ENCODE measurements at regions not wholly inside any gene's neighbourhood (a gene's known extent, or its start where the extent isn't known, plus 50 kb on each side); places are given as distances from the start of the nearest gene placed in this dataset.

- DNase-seq = no peak
Measured at GRCh38 chr10:130430852-130431704, 294.9 kb downstream of the GLRX3 start.

- no peak for DNase-seq
Measured at GRCh38 chr10:130432271-130432670, 296.1 kb downstream of the GLRX3 start.

- DNase-seq = no peak
Measured at GRCh38 chr10:130432850-130433249, 296.7 kb downstream of the GLRX3 start.

DNA sequence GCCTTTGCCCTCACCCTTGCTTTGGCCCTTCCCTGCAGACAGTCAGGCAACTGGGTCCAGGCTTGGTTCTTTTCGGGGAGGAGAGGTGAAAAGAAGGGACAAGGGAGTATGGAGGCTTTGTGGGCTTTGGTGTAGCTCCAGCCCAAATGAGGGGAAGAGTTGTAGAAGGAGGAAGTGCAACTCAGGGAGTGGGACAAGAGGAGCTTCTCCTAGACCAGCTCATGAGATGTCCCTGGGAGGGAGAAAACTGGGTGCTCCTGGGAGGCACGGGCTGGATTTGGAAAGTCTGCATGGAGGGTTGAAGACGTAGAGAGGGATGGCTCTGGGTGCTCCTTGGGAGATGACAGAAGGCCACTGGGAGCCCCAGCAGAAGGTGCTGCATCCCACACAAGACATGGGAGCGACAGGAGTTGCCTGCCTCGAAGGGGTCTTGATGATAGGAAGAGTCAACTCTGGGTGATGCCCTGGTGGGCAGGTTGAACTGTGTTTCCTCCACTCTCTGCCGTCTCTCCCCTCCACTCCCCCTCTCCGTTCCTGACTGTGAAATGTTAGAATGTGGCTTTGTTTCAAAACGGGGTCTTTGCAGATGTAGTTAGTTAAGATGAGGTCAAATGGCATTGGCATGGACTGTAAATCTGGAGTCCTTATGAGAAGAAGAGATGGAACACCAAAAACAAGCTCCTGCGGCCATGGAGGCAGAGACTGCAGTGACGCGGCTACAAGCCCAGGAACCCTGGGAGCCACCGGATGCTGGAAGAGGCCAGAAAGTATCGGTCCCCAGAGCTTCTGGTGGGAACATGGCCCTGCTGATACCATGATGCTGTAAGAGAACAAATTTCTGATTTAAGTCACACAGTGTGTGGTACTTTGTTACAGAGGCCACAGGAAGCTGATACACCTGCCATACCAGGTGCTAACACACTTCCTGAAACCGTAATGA, 298.5 kb downstream of the GLRX3 start:
- DNase-seq = no peak

GRCh38 chr10:130435961-130436360, 299.8 kb downstream of the GLRX3 start:
- no peak for DNase-seq

DNA sequence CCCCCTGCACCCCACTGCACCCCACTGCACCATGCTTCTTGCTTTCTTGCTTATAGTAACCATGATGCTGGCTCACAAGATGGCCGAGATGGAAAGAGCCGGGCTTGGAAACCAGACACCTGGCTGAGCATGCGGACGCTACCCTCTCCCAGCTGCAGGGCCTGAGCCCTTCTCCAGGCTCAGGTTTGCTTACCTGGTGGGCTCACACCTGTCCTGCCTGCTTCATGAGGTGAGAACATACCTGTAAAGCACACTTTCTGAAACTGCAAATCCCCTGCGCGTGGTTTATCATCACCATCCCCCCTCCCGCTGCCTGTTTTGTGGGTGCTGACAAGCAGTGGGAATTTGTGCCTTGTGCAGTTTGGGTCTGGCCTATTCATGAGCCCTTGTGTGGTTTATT, 302.7 kb downstream of the GLRX3 start:
- no peak for DNase-seq

- DNase-seq = no peak
Measured at GRCh38 chr10:130439766-130440165, 303.6 kb downstream of the GLRX3 start.

DNA sequence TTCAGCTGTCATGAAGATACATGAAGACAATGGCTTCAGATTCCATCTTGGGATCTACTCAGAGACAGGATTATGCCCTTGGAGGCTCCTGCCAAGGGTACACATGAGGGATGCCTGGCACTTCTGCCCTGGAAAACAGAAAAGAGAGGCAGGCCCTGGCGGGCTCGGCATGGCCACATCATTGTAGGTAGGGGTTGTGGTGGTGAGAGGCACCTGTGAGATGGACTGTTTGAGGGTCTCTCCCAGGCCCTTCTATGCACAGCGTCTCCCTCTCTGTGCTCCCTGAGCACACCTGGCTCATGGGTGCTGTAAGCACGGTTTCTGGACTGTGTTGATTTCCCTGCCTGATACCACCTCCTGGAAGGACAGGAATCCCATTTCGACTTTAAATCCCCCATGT, 304.3 kb downstream of the GLRX3 start:
- no peak for DNase-seq

GRCh38 chr10:130440971-130441370, 304.8 kb downstream of the GLRX3 start:
- DNase-seq = no peak

DNA sequence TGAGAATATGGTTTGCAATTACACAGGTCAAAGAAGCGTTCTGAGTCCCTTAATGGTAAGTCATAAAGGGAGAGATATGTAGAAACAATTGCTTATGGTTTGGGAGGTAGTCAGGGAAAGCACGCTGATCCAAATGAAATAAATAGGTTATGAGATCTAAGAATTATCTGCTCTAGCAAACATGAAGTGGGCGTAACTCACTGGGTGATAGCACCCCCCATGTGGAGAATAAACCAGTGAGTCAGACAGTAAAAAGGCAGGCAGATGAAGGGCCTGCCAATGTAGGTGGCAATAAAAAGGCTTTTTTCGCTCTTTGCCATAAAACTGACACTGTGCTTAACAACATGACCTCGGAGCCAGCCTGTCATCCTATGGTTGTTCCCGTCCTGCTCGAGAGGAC, 306.9 kb downstream of the GLRX3 start:
- DNase-seq = no peak

DNA sequence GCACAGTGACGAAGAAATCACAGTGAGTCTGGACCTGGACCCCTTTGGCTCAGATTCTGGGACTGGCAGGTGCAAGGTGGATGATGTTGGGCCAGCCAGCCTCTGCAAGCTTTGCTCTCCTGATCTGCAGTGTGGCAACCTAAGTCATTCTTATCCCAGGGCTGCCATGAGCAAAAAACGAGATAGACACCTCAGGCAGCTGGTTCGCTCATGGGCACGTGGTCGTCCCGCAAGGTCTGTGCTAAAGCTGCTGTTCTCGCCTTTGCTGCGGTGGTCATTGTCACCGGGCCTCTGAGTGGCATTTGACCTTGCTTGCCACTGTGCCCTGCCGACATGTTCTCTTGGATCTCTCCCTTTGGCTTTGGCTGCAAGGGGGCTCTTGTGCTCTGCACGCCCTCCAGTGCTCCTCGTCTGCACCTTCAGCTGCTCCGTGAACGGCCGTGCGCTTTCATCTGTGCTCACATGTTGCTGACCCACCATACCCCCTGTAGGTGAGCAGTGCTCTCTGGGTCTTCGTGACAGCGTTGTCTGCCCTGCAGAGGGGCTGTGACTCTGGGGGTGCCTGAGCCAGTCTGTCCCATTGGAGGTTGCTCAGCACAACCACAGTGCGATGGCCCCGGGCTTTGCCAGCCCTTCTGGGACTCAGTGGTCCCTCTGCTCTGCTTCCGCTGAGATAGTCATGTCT, 317.0 kb downstream of the GLRX3 start:
- no peak for DNase-seq

GRCh38 chr10:130453721-130454542, 317.7 kb downstream of the GLRX3 start:
- DNase-seq = no peak

GRCh38 chr10:130454543-130455000, 318.4 kb downstream of the GLRX3 start:
- no peak for DNase-seq

DNA sequence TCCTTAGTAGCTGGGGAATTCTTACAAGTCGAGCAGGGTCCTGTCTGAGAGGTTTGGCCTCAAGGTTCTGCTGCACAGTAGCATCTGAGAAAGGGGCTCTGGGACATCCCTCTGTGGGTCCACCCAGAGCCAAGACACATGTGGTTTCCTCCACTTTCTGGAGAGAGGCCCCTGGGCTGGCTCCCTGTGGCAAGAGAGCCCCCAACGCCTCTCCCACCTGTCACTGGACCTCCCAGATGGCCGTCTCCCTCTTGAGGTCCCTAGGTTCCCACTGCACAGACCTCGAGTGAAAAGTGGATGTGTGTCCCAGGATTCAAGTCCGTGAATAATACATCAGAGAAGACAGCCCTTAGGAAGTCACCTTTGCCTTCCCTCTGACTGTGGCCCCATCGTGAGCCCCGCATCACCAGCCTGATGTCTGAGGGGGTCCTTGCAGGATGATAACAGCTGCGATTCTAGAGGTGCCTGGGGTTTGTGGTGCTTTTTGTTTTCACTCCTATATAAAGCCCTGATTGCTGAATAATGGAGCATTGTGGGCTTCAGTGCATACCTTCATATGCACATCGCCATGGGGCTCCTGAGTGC, 319.0 kb downstream of the GLRX3 start:
- no peak for DNase-seq

DNA sequence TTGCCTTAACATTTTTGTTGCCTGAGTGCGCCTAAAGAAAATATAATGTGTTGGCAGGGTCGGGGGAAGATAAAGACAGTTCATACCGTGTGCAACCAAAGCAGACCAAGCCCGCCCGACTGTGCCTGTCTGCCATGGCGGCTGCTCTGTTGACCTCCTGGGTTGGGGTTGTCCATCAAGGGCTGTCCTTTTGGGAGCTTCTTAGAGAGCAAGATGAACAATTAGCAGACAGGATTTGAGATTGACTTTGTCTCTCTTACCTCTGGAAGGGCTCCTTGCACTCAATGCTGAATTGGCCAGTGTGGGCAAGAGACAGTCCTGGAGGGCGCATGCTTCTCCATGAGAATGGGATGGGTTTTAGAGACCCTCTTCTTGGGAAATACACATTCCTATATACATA, 319.6 kb downstream of the GLRX3 start:
- DNase-seq = no peak

- DNase-seq = no peak
Measured at GRCh38 chr10:130456616-130457015, 320.4 kb downstream of the GLRX3 start.

- no peak for DNase-seq
Measured at GRCh38 chr10:130458509-130458908, 322.3 kb downstream of the GLRX3 start.

DNA sequence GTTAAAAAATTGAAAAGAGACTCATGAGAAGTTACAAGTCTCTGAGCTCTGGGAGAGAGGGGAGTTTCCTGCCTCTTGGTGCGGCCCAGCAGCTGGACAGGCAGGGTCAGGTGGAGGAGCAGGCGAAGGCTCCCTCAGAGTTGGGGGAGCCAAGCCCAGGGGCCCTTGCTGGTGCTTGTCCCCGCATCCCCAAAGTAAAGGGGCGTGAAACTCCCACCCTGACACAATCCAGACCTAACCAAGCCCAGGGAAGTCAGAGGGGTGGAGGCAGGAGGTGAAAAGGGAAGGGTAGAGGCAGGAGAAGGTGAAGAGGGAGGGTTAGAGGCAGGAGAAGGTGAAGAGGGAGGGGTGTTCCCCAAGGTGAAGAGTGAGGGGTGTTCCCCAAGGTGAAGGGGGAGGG, 322.8 kb downstream of the GLRX3 start:
- no peak for DNase-seq

- no peak for DNase-seq
Measured at GRCh38 chr10:130459851-130460490, 323.8 kb downstream of the GLRX3 start.

- no peak for DNase-seq
Measured at GRCh38 chr10:130461631-130462030, 325.4 kb downstream of the GLRX3 start.

All from occipital lobe (tissue), 1 donor.